GM12873 (cell line): ENCODE measurements at regions not wholly inside any gene's neighbourhood (a gene's known extent, or its start where the extent isn't known, plus 50 kb on each side); places are given as distances from the start of the nearest gene placed in this dataset.

Experiments used
- TF ChIP-seq, protein P1 (sequence below): IDR thresholded peaks from 2 replicates; pipeline ENCODE4 v1.5.1; 2012; ENCODE audit warnings: low read depth, mild to moderate bottlenecking, moderate library complexity, low read length, control low read depth; ENCODE audit not compliant: insufficient read depth; ENCODE audit errors: missing control alignments

DNA sequence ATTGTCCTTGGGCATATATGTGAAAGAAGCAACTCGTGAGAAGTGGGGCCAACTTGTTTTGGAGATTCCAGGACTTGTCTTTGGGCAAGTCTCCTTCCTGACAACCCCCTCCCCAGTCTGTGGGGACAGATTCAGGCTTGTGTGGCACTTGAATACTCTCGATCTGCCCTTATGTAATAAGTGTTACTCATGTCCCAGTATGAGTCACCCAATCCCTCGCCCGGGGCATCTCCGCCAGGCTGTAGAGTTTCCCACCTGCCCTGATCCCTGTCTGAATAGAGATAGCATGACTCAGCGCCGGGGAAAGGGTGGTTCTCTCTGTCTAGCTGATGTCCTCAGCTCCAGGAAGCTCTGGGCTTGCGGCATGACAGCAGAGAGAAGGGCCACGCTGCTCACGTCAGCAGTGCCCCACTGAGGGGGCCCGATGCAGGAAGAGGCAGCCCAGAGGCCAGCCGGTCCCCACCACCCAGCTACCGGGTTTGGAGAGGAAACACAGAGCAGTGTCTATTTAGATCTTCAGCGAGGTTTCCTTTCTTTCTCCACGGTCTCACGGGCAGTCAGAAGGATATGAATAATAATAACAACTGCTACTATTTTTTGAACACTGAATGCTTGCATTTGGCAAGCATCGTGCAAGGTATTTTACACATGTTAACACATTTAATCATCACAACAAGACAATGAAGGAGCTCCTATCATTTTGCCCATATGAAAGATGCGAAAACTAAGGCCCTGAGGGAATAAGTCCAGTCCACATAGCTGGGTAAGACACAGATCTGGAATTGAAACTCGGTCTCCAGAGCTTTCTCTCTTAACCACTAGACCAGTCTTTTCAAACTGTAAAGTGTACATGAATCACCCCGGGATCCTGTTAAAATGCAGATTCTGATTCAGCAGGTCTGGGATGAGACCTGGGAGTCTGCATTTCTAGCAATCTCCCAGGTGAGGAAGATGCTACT is 426.7 kb upstream of the MAF start:
- TF ChIP-seq, protein P1, sequence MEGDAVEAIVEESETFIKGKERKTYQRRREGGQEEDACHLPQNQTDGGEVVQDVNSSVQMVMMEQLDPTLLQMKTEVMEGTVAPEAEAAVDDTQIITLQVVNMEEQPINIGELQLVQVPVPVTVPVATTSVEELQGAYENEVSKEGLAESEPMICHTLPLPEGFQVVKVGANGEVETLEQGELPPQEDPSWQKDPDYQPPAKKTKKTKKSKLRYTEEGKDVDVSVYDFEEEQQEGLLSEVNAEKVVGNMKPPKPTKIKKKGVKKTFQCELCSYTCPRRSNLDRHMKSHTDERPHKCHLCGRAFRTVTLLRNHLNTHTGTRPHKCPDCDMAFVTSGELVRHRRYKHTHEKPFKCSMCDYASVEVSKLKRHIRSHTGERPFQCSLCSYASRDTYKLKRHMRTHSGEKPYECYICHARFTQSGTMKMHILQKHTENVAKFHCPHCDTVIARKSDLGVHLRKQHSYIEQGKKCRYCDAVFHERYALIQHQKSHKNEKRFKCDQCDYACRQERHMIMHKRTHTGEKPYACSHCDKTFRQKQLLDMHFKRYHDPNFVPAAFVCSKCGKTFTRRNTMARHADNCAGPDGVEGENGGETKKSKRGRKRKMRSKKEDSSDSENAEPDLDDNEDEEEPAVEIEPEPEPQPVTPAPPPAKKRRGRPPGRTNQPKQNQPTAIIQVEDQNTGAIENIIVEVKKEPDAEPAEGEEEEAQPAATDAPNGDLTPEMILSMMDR, result no peak

DNA sequence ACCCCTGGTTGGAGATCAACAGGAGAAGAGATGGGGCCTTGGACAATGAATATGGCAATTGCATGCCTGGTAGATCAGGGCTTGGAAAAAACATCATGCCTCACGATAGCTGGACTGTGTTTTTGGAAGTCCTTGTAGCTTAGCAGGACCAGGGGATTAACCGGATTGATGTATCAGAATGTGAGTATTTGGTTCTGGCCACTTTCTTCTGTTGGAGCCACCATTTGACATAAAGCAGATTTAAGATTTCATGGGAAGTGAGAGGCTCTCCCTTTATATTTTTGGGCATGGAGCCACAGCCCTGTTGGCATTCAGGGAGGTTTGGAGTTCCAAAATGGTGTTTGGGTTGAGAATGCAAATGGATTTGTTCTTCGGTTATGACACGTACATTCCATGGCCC is 424.7 kb upstream of the MAF start:
- TF ChIP-seq, protein P1, result no peak

DNA sequence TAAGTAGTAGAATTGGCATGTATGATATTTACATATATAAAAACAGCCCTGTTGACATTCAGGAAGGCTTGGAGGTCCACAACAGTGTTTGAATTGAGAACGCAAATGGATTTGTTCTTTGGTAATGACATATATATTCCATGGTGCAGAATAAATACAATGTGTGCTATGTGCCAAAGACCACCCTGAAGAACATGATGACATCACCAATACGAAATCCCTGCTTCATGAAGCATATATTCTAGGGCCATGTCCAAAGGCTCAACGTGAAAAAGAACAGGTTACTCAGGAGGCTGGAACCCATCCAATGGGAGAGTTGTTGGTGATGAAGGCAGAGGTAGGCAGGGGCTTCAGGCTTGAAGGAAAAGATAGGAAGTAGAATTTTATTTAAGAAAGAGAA is 423.9 kb upstream of the MAF start:
- TF ChIP-seq, protein P1, result no peak

DNA sequence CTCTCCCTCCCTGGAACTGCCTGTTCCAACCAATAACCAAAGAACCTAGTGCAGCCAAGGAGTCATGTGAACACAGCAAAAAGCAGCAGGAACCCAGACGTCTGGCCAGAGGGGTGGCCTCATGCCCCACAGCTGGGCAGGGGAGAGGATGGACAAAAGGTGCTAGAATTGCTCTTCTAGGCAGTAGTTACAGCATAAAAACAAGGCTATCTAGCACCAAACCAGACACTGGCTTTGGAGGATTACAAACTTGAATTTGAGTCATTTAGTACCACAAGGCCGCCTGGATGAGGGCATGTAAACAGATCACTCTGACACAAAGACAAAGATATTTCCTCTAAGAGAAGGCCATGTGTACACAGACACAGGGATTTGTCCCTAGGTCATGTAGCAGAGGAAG is 423.3 kb upstream of the MAF start:
- TF ChIP-seq, protein P1, result no peak

DNA sequence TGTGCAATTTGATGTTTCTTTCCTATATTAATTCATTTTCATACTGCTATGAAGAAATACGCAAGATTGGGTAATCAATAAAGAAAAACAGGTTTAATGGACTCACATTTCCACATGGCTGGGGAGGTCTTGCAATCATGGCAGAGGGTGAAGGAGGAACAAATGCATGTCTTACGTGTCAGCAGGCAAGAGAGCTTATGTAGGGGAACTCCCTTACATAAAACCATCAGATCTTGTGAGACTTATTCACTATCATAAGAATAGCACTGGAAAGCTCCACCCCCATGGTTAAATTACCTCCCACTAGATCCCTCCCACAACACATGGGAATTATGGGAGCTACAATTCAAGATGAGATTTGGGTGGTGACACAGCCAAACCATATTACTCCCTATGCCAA is 418.9 kb upstream of the MAF start:
- TF ChIP-seq, protein P1, result no peak

DNA sequence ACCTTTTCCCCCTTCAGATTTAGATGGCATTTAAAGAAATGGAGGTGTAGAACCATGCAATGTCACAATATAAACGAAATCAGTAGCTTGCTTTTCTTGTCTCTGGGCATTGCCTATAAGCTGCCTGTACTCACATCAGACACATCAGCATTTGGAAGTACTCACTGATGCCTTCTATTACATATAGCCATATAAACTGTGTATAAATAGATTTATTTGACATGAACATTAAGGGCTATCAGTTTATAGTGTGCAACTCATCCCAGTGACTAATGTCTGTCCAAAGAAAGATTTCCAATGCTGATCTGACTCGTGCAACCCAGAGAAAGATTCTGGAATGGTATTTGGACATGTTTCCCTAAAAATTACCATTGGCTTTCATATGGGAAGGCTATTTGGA is 417.9 kb upstream of the MAF start:
- TF ChIP-seq, protein P1, result no peak

DNA sequence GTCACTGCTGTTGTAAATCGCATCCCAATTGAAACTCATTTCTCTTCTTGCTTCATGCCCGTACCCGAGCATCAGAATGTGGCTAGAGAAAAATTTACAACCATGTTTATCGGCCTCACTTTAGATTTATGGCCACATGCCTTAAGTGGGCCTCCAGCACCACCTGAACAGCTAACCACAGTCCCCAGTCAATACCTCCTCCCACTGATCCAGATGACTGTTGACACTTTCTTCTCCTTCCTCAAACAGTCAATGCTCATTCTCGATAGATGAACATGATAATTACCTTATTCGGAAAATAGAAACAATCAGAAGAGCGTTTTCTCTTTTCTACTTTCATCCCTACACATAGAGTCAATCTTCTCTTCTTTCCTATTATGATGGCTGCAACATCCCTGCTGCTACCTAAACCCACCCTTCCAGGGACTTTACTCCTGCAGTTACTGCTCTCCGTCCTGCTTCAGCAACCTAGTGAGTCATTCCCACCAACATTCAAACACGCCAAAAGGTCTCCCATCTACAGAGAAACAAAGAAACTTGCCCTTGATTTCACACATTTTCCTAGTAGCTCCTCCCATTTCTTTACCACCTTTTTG is 416.3 kb upstream of the MAF start:
- TF ChIP-seq, protein P1, result no peak
